Left cardiac atrium (tissue), 4 donors: ENCODE measurements at regions not wholly inside any gene's neighbourhood (a gene's known extent, or its start where the extent isn't known, plus 50 kb on each side); places are given as distances from the start of the nearest gene placed in this dataset.

Experiments used
- ATAC-seq, 2 donors: fragments of 200-7000 bp; cut with Tn5 transposase; one replicate each; pipeline ENCODE4 v1.9.1; 2020; ENCODE audit warnings: mild to moderate bottlenecking in 2 of 2, moderate library complexity in 2 of 2
- DNase-seq: peaks from one replicate; pipeline ENCODE4 v3.0.0-alpha.2; 2020
- intact Hi-C, 2 donors: fragments of 100-400 bp; cut with DNase I; formaldehyde crosslinking; loops; one replicate each; pipeline versions ENCODE4 v1.14.1 to v1.15.1; 2022 to 2023
- donor health status: DM: no; HTN: yes; CAD: no.
- donor health status: DM: no; HTN: yes; CAD: no; lungs with severe emphysema.
- donor health status: DM: yes; HTN: yes; CAD: no.
- donor health status: Dilated cardiomyopathy.

DNA sequence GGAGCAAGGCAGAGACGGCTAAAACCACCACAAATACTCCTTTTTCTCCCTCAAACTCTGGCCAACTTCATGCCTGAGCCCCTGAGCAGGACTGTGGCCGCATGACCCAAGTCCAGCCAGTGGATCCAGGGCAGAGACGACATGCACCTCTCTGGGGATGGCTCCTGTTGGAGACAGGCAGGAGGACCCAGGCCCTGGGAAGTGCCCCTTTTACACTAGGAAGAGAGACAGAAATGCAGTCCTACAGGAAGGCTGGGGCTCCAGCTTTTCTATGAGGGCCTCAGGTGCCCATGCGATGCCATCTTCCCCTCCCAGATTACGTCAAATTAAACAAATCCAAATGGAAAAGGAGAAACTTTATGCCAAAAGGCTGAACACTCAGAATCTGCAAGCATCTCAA lies 498.0 kb downstream of the BRD1 start:
- intact Hi-C loops = no loop called here
- DNase-seq = no peak
- no peak for ATAC-seq

DNA sequence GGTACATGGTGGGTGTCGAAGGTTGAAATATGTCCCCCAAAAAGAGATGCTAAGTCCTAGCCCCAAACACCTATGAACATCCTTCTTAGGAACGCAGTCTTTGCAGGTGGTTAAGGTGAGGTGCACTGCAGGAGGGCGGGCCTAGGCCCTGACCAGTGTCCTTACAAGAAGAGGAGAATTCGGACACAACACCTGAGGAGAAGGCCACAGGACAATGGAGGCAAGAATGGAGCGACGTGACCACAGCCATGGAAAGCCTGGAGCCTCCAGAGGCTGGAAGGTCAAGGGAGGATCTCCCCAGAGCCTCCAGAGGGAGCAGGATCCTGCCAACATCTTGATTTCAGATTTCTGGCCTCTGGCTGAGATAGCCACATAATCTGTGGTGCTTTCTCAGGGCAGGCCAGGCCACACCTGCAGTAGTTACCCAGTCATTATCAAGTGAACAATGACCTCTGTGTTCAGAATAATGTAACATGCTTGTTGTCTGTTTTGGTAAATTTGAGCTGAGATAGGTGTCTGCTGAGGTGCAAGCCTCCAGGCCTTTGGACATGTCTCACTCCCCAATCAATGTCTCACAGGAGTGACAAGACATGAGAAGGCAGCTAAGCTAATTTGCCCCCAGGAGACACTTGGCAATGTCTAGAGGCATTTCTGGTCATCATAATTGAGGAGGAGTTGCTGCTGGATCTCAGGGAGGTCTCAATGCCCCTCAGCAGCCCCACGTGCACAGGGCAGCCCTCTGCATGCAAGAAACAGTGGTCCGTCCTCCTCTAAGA lies 498.9 kb downstream of the BRD1 start:
- no peak for DNase-seq
- ATAC-seq = no peak
- intact Hi-C loops = no loop called here

DNA sequence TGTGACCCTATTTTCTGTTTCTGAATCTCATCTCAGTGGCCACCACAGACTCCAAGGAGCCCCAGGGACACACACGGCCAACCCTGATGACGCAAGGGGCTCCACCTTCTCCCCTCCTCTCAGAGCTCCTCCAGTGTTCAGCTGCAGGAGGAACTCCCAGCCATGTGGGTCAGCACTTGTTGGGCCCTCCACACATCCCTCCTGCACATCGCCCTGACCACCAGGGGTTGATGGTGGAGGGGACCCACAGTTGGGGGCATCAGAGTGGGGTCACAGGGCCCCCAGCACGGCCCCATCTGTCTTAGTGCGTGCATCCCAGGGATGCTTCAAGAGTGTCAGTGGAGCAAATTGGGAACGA lies 499.6 kb downstream of the BRD1 start:
- no peak for ATAC-seq
- DNase-seq = no peak
- intact Hi-C loops = no loop called here

DNA sequence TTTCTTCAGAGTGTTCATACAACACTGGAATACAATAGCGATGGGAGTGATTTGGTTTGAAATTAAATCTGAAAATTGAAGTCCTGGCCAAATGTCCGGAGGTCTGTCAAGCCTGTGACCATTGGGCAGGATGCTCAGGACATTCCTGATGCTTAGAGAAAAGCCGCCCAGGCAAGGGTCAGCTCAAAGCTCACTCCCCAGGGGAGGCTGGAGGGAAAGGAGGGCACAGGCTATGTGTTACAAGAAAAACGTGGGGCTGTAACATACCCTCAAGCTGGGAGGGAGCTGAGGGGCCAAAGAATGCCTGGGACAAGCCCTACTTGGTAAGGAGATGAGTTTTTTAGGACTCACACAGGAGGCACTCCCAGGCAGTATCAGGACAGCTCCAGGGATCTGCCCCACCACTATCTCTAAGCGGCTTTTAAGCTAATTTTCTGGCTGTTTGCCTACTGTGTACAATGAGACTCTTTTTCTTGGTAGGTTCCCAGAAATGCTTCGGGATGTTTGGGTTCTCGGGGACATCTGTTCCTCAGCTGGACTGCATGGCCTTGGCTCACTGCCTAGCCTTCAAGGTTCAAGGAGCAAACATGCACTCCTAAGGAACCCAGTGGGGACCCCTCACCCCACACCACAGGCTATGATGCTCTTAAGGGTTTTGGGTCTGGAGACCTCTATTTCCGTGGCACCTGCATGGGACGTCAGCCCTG lies 500.1 kb downstream of the BRD1 start:
- DNase-seq (no peak), ATAC-seq (no peak)
- intact Hi-C loops = no loop called here

DNA sequence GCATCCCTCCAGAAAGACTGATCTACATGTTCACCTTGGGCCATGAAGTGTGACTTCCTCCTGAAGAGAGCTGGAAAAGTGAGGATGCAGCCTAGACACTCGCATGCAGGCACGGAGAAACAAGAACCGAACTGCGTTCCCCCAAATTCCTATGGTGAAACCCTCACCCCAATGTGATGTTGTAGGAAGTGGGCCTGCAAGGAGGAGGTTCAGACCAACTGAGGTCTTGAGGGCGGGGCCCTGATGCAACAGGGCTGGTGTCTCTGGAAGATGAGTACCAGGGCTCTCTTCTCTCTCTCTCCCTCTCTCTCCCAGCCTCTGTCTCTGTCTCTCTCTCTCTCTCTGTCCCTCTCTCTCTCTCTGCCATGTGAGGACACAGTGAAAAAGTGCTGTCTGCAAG lies 501.1 kb downstream of the BRD1 start:
- ATAC-seq (no peak), DNase-seq (no peak)
- intact Hi-C loops = no loop called here

DNA sequence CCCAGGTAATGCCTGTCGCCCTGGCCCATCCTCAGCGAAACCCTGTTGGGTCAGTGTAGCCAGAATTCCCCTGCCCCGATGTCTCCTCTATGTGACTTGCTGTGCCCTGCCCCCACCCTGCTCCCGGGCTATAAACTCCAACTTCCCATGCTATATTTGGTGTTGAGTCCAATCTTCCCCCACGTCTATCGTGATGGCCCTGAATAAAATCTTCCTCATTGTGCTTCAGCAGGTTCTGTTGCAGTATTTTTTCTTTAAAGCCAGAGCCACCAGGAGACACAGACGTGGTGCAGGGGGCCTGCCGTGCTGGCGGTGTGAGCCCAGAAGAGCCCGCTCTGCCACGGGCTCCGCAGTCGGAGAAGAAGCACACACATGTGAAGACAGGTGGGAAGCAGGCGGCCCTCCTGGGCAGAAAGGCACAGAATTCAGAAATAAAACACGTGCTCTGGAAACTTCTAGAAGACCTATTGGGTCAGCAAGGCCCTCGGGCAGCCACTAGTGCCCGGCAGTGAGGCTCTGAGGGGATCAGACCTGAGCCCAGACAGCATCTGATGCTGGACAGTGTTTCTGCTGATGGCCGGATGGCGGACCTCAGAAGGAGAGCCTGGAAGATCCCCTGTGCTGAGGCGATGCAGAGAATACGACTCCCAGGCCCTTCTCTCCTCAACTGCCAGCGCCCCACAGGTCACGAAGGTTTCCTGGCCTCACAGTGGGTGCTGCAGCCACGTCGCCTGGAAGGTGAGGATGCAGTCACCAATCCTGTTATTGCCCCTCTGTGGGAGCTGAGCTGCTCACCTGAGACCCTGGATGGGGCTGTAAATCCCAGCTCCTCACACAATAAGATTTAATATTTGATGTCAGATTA lies 501.9 kb downstream of the BRD1 start:
- intact Hi-C loops = no loop called here
- ATAC-seq (no peak), DNase-seq (no peak)

DNA sequence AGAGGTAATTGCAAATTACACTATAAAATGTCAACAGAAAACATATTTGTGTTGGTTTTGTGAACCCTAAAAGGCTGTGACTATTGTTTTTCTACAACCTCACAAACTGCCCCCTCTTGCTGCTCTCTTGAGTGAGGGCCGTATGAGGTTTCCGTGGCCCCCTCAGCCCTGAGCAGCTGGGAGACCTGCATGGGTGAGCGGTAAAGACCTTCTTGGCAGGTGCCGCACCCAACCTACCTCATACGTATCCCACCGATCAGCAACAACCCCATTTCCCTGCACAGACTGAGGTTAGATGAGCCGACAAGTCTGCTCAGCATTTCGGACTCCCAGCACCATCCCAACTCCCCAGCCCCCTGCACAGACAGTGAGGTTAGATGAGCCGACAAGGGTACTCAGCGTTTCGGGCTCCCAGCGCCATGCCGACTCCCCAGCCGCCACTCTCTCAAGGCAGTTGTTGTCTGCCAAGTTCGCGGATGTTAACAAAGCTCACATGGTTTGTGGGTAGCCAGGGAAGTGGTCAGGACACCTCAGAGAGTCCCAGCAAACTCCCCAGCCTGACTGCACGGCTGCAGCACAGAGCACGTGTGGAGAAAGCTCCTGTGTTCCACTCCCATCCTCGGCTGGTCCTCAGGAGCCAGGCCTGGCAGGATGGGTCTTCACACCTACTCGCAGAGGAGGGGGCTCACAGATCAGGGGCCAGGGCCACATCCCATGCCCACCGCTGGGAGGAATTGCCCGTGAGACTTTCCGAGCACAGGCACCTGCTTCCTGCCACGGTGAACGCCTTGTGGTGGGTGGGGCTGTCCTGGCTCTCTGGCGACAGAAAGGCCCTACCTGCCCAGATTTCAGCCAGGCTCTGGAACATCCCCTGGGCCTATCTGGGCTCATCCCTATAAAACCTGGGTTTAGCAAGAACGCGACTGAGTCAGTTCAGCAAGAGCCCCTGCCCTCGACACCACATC lies 502.9 kb downstream of the BRD1 start:
- intact Hi-C loops = no loop called here
- DNase-seq (no peak), ATAC-seq (no peak)

DNA sequence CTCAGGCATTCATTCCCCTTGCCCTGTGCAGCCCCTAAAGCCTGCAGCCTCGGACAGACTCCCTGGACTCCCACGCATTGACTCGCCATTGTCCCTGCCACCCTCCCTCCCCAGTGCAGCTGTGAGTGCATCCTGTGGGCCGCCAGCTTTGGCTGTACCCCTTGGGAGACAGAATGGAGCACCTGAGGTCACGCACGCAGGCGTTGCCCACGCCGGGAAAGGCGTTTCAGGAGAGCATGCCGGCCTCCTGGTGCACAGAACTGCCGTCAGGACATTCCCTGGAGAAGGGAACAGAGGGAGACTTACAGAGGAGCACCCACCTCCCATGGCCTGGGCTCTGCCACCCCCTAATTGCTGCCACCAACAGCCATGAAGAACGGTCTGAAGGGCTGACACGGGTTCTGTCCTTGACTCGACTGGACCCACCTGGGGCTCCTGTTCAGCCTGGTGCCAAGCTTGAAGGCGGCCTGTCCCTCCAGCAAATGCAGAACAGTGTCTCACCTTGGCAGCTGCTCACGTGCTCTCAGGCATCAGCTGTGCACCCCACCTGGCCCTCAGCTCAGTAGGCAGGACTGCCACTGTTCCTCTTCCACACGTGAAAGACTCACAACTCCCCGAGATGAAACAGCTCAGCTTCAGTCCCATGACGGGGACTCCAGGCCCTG lies 503.8 kb downstream of the BRD1 start:
- no peak for DNase-seq
- ATAC-seq = no peak

DNA sequence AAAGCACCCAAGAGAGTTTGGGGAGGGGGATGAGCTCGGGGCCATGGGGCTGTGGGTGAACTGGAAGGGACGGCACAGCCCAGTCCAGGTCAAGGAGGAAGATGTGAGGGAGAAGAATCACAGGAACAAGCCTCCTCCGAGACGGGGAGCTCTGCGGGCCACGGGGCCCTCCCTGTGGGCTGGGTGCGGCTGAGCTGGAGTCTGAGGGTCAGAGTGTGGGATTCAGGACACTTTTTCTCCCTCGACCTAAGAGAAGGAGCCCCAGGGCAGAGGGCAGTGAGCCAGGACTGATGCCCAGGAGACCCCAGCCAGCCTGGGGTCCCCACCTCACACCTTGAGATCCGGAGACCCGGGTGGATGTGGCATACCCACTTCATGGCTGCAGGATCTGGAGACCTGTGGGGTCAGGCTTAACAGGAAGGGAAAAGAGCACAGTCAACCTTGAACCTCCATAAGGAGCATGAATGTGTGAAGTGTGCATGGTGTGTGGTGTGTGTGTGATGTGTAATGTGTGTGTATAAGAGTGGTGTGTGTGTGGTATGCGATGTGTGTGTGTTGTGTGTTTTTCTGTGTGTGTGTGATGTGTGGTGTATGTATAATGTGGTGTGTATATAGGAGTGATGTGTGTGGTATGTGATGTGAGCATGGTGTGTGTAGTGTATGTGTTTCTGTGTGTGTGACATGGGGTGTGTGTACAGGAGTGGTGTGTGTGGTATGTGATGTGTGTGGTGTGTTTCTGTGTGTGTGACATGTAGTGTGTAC lies 504.6 kb downstream of the BRD1 start:
- intact Hi-C loops = no loop called here
- DNase-seq = no peak
- no peak for ATAC-seq

More for the DNA sequence above, 503.8 kb downstream of the BRD1 start:
- intact Hi-C loops = no loop called here

DNA sequence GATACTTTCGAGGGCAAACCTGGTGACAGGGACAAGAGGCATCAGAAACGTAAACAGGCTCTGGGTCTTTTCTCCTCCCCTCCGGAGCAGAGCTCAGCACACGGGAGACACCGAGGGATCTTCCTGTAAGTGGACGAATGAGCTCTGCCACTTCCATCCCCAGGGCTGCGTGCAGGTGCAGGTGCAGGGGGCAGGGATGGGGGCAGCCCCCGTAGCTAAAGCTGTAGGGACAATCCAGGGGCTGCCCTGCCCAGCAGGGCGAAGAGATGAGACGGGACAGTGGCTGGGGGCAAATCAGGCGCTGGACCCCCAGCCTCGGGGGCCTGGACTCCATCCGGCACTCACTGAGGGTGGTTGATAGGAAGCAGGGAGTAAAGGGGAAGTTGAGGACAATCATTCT lies 505.4 kb downstream of the BRD1 start:
- no peak for ATAC-seq
- intact Hi-C loops = no loop called here
- DNase-seq = no peak

DNA sequence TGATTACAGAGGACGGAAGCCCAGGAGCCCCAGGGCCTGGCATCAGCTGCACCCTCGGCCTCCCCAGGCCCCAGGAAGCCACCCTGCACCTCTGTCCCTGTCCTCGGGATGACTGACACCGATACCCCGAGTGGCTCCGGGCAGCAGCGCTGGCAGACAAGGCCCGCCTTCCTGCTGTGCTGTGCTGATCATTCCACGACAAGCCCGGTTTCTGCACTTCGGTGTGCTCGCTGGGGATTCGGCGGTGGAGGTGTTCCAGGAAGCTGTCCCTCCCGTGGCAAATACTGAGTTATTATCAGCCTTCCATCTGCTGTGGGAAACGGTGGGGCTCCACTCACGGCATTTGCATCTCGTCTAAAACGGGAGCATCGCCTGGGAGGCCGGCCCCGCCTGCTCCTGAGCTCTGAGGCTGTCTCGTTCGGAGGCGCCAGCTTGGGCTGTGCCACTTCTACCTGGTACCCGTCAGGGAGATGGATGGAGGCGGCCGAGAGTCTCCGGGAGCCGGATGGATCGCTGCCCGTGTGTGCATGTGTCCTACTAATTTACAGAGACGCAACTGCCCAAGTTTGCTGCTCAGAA lies 506.1 kb downstream of the BRD1 start:
- intact Hi-C loops = no loop called here
- ATAC-seq = no peak
- no peak for DNase-seq

DNA sequence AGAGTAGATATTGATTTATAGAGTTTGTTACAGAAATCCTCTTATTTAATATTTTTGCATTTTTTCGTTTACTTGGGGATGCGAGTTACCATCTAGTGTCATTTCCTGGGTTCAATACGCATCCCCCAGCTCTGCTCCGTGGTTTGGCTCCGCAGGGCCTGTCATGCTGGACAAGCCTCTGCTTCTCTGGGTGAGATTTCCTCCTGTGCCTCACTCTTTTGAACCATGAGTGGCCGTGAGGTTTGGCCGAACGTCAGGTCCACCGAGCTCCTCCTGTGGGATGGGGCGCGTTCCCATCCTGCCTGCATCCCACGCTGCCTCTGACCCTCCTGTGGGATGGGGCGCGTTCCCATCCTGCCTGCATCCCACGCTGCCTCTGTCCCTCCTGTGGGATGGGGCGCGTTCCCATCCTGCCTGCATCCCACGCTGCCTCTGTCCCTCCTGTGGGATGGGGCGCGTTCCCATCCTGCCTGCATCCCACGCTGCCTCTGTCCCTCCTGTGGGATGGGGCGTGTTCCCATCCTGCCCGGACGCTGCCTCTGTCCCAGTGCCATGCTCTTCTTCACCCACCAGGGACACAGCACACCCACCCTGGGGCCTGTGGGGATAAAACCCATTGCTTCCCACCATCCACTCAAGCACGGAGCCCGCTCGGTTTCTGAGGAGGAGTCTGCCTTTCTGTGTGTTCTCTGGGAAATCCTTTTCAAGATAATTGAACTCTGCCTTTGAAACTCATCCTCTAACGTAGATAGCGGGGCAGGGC lies 506.8 kb downstream of the BRD1 start:
- DNase-seq (no peak), ATAC-seq (no peak)
- intact Hi-C loops = no loop called here

DNA sequence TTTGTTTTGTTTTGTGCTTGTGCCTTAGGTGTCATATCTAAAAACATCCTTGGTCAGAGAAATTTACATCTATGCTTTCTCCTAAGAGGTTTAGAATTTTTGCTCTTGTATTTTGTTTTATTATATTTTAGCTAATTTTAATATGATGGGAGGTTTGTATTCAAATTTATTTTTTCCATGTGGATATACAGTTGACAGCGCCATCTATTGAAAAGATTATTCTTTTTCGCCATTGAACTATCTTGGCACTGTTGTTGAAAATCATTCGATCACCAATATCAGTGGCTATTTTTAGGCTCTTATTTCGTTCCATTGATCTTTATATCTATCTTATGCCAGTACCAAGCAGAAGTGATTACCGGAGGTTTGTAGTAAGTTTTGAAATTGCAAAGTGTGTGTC lies 510.3 kb downstream of the BRD1 start:
- intact Hi-C loops = no loop called here

DNA sequence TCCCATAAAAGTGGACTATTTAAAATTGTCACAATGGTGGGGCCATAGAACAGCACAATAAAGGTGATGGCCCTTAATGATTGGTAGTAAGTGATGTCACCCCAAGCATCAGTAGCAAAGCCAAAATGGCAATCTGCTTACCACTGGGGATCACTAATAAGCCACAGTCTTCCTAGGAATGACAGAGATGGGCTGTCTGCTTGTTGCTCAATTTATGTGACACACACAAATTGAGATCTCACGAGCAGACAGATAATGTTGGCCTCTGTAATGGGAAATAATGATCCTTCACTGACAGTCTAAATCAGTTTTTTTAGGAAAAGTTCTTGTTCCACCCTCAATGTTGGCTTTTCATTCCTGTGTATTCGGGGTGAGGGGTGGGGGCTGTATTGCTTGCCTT lies 515.1 kb downstream of the BRD1 start:
- no peak for DNase-seq
- intact Hi-C loops = no loop called here
- ATAC-seq = no peak

More for the DNA sequence above, 510.3 kb downstream of the BRD1 start:
- DNase-seq = no peak
- ATAC-seq = no peak

DNA sequence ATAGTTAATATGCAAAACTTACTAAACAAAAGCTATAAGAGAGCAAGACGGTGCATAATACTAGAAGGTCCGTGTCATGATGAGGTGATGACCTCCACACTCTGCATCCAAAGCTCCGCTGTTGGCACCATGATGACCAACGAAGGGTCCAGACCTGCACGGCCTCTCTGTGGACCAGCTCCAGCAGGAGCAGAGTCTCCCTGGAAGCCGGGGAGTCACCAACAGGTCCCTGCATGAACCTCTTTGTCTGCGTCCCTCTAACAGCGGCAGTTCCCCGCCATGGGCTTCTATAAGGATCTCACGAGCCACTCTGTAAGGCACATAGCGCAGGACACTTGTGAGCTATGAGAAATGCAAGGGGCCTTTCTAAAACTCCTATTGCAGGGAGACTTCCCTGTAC lies 517.3 kb downstream of the BRD1 start:
- DNase-seq (no peak), ATAC-seq (no peak)
- intact Hi-C loops = no loop called here

DNA sequence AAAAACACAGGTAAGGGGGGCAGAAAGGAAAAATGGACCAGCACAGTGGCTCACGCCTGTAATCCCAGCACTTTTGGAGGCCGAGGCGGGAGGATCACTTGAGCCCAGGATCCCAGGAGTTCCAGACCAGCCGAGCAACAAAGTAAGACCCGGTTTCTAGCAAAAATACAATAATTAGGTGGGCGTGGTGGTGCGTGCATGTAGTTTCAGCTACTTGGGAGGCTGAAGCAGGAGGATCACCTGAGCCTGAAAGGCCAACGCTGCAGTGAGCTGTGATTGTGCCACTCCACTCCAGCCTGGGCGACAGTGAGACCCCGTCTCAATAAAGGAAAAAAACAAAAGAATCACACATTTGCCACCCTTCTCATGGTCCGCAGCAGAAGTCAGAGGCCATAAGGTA lies 519.4 kb downstream of the BRD1 start:
- intact Hi-C loops = loop anchor here in 1 of 2 donors (5.0 kb wide), 1 partner anchor 731 kb away; no protein-coding TSS in a partner anchor
- no peak for DNase-seq

DNA sequence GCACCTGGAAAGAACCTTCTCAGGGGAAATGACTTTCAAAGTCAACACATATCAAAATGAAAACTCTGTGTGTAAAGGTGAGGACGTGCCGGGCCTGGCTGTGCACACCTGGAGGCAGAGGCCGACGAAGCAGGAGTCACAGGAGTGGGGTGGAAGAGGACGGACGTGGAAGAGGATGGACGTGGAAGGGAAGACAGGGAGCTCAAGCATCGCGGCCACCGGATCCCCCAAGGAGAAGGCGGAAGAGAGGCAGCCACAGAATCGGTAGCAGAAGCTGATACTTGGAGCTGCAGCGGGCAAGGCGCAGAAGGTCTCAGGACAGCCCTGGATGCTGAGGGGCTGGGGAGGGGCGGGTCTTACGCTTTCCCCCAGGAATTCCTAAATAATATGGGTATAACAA lies 519.8 kb downstream of the BRD1 start:
- ATAC-seq (no peak), DNase-seq (no peak)
- intact Hi-C loops = loop anchor here in 1 of 2 donors (5.0 kb wide), 1 partner anchor 731 kb away; no protein-coding TSS in a partner anchor

More for the DNA sequence above, 519.4 kb downstream of the BRD1 start:
- ATAC-seq = no peak
